Suppressor macrophage treated with lipopolysaccharide for 1 hour (primary cell): ENCODE measurements at regions not wholly inside any gene's neighbourhood (a gene's known extent, or its start where the extent isn't known, plus 50 kb on each side); places are given as distances from the start of the nearest gene placed in this dataset.

Experiments used
- DNase-seq, 3 donors: peaks; one replicate each; pipeline ENCODE4 v3.0.0-alpha.2; 2020 to 2022

- DNase-seq = no peak
Observed at GRCh38 chr10:31709028-31709427, 219.6 kb downstream of the ARHGAP12 start.

DNA sequence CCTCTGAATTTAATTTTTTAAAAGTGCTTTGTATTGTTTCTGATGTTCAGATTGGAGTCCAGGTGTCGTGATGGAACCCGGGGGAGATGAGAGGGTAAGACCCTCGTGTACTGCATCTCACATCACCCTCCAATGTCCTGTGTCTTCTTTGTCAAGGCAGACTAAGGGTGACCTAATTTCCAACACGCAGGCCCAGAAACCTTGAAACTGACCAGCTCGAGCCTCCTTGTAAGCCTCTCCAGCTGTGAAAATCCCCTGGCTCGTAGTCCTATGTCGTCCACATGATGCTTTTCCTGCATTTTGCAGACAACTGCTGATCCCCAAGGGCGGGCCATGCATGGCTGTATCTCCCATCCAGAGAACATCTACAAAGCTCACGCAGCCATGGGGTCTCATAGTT is 220.2 kb downstream of the ARHGAP12 start:
- no peak for DNase-seq

DNA sequence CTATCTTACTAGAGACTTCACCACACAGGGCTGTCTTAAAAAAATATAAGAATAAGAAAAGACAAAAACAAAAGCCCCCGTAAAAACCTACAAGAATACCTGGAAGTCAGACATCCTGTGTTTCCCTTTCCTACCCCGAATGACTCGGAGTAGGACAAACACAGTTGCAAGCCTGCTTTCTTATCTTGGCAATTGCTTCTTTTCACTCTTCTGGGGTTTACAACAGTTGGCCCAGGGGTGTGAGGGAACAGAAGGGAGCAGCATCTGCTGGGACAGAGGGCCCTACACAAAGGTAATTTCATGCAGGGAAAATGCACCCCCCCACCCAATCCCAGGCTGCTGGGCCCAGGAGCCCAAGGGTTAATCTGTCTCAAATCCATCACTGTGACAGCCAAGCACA is 220.6 kb downstream of the ARHGAP12 start:
- no peak for DNase-seq

GRCh38 chr10:31707093-31708039 is 221.3 kb downstream of the ARHGAP12 start:
- DNase-seq = peak; percentile 87 to 90 (median 90)

DNA sequence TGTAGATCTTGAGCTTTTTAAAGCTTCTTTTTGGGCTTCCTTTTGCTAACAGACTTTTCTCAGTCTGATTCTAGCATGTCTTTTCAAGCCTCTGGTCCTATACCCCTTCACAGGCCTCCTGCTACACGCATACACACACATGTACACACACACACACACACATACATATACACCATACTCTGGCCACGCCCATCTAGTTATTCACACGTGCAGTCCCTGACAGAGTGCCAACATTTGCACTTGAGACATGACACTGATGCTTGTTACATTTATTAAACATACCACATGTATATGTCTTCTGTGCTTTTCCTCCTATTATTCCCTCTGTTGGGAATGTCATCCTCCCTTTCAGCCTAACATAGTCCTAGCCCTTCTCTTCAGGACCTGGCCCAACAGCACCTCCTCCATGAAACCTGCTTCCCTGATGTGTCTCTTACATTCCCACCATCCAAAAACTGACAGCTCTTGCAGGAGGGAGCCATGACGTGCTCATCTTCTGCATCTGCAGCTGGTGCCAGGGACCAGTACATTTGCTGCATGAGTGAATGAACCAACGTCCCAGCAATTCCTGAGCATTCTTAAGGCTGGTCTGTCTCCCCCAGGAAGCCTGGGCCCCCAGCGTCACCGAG is 222.1 kb downstream of the ARHGAP12 start:
- DNase-seq = no peak

DNA sequence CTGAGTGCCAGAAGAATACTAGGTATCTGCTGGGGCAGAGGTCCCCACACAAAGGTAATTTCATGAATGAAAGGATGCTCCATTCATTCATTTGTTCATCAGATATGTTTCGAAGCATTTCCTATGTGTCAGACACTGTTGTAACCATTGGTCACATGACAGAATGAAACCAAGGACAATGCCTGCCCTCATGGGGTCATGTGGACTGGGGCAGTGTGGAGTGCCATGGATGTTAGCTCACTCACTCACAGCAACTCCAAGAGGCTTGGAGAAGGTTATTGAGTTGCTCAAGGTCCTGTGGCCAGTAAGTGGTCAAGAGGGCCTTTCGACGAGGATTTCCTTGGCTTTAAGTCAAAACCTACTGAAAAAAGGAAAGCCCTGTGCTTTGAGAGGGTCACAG is 223.5 kb downstream of the ARHGAP12 start:
- DNase-seq = peak in 2 of 3 donors; percentile 28 to 42

- DNase-seq = no peak
Observed at GRCh38 chr10:31704195-31704594, 224.4 kb downstream of the ARHGAP12 start.

GRCh38 chr10:31702954-31703353 is 225.7 kb downstream of the ARHGAP12 start:
- no peak for DNase-seq

GRCh38 chr10:31702005-31702404 is 226.6 kb downstream of the ARHGAP12 start:
- peak; percentile 66 to 76 (median 68) for DNase-seq

GRCh38 chr10:31701546-31701945 is 227.1 kb downstream of the ARHGAP12 start:
- DNase-seq = peak; percentile 63 to 80 (median 71)

GRCh38 chr10:31700181-31700611 is 228.4 kb downstream of the ARHGAP12 start:
- DNase-seq = peak in 2 of 3 donors; percentile 57 to 64

DNA sequence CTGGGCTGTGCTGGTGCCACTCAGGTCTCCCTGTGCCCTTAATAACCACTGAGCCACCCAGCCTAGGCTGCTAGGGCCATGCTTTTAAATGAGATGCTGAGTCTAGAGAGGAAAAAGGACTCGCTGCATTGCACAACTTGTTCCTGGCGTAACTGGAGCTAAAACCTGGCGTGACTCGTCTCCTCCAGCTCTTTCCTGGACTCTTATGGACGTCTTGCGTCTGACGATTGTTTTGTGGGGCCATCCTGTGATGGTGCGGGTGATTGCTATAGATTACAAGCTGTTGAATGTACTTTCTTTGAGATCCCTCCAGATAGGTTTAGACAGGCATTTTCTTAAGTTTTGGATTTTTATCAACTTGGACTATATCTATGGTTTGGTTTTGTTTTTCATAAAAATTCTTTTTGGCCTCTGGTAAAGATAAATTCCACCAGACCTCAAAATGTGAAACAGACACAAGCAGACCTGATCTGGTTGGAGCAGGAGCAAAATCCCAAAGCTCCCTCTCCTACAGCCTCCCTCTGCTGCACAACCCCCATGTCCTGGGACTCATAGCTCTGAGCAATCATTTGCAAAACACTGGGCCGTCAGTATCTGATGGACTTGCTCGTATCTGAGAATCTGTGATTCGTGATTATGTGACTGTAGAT is 230.3 kb downstream of the ARHGAP12 start:
- DNase-seq = no peak

GRCh38 chr10:31697271-31698180 is 231.1 kb downstream of the ARHGAP12 start:
- peak; percentile 93 to 94 (median 93) for DNase-seq

DNA sequence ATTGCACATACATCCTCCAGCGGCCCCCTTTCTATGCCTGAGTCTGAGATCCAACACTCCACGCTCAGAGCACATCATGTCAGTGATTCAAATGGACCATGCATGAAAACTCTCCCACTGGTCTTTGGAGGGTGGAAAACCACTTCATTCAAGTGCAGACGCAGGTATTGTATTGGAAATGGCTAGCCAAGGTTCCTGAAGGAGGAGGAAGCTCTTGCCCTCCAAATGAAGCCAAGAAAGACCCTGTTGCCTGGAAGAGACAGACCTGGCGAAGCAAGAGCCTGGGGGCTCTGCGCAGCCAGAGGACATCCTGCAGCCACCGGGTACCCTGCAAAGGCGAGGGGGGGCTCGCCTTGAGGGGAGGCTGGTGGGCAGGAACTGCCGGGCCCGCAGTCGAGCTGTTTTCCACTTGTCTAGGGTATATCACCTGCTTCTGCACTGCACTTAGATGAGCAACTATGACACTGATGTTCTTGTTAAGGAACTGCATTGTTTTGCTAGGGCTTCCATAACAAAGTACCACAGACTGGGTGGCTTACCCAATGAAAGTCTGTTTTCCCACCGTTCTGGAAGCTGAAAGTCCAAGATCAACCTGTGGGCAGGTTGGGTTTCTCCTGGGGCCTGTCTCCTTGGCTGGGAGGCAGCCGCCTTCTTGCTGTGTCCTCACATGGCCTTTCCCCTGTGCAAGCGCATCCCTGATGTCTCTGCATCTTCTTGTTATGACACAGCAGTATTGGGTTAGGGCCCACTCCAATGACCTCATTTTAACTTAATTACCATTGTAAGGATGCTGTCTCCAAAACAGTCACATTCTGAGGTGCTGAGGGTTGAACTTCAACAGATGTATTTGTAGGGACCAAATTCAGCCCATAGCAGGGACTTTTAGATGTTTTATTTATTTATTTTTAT is 233.4 kb downstream of the ARHGAP12 start:
- no peak for DNase-seq

DNA sequence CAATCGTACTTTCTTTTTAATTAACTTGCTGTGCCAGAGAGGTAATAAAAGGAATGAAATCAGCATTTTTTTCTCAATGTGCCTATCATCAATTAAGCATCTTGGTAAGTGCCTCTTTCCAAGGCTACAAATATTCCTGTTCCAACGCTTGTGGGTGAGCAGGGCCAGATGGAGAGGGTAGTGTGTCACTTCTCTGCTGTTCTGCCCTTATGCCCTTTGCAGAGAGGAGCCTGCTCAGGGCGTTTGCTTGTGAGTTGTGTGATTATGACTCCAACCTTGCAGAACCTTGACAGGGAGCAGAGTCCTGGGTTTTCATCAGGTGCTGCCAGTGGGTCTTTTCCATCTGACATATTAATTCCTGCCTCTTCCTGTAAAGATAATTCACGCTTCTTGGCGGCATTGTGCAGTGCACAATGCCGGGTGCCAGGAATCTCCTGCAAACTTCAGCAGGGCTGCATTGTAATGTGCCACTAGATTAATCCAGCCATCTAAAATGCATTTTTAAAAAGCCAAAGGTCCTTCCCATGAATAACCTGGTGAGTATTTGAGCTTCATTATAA is 234.4 kb downstream of the ARHGAP12 start:
- no peak for DNase-seq

GRCh38 chr10:31693491-31693890 is 235.1 kb downstream of the ARHGAP12 start:
- DNase-seq = peak; percentile 52 to 61 (median 53)

- DNase-seq = no peak
Observed at GRCh38 chr10:31689233-31689632, 239.4 kb downstream of the ARHGAP12 start.

- DNase-seq = no peak
Observed at GRCh38 chr10:31687663-31688482, 240.8 kb downstream of the ARHGAP12 start.

DNA sequence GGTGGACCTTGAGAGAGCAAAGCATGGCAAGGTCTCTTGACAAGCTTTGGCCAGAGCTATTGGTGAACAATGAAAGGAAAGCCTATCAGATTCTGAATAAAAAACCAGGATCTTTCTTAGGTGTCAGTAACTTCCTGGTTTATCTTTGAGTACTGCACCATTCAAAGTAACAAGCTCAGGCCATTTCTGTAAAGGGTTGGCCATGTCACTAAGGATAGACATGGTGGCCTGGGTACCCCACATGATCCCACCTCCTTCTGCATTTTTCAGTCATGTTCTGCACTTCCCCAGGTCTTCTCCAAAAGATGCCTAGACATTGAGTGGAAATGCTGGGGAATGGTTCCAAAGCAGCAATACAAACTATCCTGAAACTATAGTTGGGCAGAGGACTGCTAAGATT is 242.0 kb downstream of the ARHGAP12 start:
- no peak for DNase-seq

- DNase-seq = no peak
Observed at GRCh38 chr10:31683682-31684081, 244.9 kb downstream of the ARHGAP12 start.
